ENCODE measurements at regions not wholly inside any gene's neighbourhood (a gene's known extent, or its start where the extent isn't known, plus 50 kb on each side); places are given as distances from the start of the nearest gene placed in this dataset.

DNA sequence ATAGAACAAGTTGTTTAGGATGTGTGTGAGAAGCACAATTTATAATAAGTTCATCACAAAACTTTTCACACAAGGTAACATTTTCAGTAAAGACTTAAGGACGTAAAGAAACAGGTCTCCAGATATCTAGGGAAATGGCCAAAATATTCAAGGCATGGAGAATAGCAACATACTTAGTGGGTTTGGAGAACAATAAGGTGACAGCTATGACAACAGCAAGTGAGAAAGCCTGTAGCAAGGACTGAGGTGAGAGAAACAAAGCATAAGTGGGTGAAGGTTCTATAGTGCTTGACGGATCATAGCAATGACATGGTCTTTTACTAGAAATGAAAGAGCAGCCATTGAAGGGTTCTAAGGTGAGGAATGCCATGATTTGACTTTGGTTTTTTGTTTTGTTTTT is 1337.3 kb downstream of the PCDH18 start:
- no peak for DNase-seq

DNA sequence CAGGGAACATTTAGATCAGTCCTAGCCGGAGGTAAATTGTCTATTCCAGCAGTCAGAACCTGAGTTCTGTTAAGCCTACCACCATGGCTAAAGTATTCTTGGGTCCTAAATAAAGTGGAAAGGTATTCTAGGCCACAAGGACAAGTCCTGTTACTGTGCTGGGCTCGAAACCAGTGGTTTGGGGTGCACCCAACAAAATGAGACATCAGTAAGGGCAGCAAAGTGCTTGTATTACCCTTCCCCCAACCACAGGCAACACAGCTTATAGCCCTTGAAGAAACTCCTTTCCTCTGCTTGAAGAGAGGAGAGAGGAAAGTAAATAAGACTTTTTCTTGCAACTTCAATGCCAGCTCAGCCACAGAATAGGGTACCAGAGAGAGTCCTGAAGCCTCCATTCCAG is 1345.6 kb downstream of the PCDH18 start:
- DNase-seq, result no peak

DNA sequence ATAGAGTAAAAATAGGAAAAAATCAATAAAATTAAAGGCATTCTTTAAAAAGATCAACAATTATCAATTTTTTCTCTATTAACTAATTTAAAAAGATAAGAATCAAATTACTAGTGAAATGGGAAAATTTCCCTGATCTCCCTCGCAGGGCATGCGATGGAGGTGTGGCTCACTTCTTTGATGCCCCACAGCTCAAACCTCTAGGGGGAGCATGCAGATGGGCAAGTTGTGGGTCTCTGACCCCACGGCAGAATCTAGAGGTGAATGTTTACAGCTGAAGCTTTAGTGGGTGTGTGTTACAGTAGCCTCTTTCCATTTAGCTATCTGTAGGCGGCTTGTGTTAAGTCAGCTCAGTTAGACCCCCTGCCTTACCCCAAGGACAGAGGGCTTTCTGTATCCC is 1348.8 kb downstream of the PCDH18 start:
- no peak for DNase-seq

DNA sequence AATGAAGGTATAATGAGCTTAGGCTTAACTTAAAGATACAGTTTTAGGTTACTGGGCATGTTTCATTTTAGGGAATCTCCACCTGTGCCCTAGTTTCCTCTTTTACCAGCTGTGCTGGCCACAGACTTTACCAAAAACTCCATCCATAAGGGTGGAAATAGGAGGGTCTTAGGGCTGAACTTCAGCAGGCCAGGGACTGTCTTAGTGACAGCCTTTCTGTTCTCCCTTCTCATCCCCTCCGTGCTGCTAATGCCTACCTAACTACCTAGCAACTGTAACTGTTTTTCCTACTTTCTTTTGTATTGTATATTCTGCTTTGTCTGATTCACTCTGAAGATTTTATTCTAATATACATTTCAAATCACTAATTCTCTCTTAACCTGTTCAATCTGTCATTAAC is 1375.3 kb downstream of the PCDH18 start:
- no peak for DNase-seq

DNA sequence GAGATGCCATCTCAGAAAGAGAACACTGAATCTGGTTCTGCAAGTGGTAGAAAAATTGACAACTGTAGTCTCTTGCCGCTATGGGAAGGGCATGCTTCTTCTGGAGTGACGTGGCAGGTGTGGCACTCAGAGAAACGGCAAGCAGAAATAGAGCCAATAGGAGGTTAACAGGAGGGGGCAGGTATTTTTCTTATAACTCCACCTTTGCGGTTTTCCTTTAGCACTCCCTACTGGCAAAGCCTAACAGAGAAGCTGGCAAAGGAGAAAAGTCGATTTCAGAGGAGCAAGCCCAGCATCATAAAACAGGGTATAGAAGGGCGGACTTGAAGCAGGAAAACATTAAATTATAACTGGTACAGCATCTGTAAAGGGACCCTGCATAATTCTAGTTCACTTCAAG is 1382.2 kb downstream of the PCDH18 start:
- no peak for DNase-seq

DNA sequence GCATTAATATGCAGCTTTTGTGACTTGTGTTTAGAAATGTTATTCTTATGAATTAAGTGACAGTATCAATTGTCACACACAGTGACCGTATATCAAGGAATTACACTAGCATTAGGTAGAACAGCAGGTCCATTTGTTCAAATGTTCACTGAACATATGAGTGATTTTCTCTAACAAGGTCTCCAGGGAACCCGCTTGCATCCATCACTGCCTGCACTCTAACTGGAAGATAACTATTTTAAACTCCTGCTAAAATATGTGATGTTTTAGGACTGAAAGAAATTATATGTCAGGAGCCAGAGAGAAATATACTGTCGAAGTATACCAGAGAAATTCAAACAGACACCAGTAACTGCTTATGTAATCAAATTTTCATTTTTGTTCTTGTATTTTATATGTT is 1395.7 kb downstream of the PCDH18 start:
- DNase-seq, result no peak

DNA sequence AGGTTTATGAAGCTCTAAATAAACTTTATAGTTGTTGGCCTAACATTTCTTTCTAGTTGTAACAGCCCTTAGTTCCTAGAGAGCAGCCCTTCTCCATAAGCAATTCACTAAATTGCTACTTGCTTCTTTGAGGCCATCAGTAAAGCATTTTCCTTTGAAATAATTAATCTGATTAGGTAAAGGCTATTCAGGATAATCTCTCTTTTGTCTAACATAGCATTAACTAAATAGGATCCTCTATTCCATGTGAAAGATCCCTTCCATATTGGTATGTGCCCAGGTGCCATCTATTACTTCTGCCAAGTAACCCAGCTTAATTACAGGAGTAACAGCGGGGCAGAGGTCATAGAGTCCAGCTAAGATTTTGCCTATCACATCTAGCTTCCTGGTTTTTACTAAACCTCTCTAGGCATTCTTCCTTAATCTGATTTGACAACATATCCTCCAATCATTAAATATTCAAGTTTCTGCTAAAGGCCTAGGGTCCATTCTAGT is 1408.0 kb downstream of the PCDH18 start:
- no peak for DNase-seq

DNA sequence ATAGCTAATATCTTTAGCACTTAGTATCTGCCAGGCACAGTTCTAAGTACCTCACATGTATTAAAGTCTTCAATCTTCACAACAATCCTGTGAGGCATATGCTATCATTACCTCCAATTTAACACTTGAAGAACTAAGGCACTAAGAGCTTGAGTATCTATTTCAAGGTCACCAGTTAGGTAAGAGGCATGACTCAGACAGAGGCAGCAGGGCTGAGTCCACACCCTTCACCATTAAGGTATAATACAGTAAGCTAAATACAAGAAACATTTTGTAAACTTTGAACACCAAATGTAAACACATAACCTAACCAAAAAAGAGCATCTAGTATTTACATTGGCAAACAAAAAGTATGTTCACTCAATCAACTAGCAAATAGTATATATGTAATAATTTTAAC is 1410.9 kb downstream of the PCDH18 start:
- no peak for DNase-seq

DNA sequence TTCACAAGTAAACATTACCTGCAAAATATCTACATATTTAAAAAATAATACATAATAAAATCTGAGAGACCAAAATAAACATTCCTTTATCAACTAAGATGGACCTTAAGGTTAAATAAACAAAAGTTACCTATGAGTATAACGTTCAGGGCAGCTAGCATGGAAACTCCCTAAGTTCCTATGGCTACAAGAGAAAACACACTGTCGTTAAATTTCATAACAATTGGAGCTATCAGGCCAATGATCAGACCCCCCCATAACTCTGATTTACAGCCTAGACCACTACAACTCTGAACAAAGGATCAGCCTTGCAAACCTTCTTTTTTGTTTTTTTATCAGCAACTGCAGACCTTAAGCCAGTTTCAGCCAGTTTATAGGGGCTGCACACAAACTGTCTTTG is 1418.4 kb downstream of the PCDH18 start:
- DNase-seq, result no peak

DNA sequence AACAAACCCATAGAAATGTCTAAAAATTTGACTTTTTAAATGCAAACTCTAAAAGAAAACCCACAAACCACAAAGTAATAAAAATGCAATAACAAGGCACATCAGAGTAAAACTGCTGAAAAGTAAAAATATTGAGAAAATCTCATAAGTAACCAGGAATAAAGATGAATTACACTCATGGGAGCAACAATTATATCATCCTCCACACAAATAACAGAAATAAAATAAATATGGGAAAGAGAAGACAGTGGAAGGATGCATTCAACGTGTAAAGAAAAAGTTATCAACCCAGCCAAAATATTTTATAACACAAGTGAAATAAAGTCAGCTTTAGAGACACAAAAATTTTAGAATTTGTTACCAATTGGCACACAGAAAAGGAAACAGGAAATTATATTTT is 1420.2 kb downstream of the PCDH18 start:
- DNase-seq, result no peak

DNA sequence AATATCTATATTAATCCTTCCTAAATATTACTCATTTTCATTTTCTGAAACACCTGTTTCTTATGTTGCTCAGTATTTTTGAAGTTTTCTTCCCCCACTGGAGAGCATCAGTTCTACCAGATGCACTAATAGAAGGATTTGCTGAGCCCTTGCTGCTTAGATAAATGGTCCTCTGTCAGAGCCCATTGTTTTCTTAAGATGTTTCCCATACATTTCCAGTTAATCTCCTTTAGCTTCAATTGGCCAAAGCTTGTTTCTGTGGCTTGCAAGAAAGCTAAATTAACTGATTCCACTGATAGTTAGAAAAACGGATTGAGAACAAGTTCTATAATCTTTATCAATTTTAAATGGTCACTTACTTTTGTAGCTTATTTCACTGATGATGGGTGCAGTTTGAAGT is 1425.5 kb downstream of the PCDH18 start:
- DNase-seq, result no peak

DNA sequence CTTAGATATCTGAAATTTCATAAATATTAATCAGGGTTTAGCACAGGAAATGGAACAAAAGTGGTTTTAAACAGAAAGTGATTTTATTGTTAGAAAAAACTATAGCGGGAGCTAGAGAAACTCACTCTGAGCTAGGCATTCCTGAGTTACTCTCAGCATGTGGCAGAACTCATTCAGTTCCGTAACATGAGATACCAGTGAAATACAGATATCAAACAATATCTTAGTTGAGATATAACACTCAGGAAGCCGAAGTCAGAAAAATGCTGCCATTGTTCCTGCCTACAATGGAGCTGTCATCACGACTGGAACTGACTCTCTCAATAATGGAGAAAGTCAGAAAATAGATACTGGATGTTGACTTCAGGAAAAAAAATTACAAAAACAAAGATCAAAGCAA is 1428.7 kb downstream of the PCDH18 start:
- no peak for DNase-seq

DNA sequence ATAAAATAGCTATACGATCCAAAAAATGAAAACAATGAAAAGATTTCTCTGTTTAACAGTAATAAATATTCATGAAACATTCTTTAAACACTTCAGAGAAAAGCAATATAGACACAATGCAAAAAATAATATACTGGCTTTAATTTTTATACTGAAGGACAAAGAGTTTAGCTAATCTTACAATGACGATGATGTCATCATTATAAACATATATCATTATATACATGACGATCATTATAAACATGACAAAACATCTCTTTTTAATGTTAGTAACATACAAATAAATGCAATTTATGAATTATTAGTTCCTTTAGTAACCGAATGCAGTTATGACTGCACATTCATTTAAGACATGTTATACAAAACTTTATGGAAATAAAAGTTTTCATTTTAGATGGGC is 1434.6 kb downstream of the PCDH18 start:
- DNase-seq, result no peak

DNA sequence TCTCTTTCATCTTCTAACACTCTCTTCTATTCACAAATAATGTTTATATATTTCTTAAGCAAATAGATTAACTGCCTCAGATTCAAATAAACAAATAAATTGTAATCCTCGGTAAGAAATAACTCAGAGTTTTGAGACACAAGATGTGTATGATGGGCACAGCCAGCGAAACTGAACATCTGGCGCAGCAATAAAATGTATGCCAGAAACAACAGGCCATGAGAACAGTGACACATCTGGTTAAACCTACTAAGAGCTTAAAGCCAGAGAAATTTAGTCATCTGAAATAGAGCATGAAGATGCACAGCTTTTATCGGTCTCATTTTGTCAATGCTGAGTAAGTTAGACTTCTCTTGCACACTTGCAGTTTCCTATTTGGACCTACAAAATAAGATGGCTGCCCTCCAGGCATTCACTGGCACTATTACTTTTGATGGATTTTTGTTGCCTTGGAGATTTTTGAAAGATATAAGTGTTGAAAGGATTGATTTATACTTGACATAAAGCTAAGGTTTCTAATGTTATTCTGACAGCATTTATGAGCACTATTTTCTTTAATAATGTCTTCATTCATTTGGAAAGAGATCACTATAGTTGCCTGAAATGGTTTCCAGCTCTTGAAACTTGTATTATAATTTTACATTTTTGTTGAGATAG is 1444.0 kb downstream of the PCDH18 start:
- no peak for DNase-seq

DNA sequence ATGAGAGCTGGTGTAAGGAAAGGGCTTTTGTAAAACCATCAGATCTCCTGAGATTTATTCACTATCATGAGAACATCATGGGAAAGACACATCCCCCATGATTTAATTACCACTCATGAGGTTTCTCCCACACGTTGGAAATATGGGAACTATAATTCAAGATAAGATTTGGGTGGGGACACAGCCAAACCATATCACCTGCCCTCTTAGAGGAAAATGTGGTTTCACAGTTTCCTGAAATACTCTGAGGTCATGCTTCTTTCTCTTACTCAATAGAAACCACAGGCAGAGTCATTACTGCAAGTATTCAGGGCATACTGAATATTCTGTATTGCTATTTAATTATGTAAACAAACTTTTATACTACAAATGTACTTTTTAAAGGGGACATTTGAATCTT is 1453.3 kb downstream of the PCDH18 start:
- DNase-seq, result peak; percentile 0

DNA sequence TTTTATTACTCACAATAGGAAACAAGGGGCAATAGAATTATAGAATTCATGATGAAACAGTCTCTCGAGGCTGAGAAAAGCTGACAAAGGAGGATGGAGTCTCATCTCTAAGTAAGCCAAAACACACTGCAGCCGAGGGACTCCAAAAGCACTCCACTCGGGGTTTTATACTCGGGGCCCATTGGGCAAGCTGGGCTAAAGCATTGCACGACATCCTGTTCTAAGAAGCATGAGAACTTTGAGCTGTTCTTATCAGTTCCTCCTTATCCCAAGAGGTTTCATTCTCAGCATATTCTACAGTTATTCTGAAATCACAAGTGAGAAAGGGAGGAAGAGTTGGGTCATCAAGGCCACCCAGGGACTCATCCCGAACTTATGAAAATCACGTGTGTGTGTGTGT is 1475.5 kb downstream of the PCDH18 start:
- no peak for DNase-seq

DNA sequence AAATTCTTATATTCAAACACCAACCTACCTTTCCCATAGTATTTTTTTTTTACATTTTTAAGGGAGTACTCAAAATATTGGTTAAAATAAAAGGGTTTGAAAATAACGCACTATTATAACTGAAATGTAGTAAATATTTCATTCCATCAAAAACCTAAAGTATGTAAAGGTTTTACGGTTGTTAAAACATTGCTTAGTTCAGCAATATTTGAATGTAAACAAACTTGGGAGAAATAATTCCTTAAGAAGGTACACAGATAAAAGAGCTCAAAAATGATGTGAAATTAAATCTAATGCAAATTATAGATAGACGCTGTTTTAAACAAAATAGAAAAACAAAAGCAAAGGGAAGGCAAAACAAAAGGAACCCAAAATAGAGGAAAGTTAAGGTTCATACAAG is 1476.9 kb downstream of the PCDH18 start:
- DNase-seq, result no peak

DNA sequence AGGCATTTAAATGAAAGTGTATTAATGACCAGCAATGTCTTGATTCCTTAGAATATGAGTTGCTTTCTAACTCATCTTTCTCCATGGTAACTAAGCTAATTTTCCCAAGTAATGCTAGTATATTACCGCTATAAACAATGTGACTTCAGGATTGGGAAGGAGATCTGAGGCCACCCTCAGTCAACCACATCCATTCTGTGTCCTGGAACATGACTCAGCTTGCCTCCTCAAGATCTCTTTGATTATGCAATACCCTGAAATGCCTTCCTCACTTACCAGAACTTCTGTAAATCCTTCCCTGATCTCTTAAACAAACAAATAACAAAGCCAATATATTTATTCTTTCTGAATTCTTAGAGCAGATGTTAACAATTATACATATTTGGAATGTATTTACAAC is 1495.5 kb downstream of the PCDH18 start:
- no peak for DNase-seq

DNA sequence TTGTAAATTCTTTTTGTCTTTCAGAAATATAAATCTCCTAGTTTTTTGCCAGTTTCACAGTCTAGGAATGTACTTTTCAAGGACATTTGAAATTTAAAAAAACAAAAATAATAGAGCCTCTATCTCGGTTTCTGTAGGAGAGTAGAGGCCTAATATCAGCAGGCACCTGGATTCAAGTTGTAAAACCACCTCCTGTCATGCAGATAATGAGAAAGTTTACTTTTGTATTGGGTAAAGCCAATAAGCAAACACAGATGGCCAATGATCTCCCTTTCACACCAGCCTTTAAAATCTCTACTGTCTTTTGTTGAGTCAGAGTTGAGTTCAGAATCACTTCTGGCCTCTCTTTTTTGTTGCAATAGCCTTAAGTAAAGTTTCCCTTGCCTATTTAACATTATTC is 1499.9 kb downstream of the PCDH18 start:
- DNase-seq, result no peak

DNA sequence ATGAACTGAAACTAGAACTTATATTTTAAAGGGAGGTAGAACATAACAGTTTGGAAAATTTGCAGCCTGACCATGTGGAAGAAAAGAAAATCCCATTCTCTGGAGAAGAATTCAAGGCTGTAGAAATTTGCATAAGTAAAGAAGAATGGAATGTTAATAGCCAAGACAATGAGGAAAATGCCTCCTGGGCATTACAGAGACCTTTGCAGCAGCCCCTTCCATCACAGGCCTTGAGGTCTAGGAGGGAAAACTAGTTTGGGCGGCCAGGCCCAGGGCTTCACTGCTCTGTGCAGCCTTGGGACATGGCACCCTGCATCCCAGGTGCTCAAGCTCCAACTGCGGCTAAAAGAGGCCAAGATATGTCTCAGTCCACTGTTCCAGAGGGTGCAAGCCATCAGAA is 1506.8 kb downstream of the PCDH18 start:
- no peak for DNase-seq

DNA sequence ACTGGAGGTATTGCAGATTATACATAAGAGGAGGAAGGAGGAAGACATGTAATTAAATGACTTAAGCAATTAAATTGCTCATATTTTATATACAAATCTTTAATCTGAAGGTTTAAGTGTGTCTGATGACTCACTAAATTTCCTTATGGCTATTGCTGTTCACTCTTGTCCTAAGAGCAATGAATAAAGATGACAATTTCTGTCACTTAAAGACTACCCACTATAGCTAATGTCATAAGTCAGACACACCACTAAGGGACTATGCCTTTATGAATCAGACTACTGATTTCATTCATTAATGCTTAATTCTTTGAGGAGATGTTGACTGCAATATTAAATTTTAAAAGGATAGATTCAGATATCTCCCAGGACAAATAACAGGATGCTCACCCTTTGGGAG is 1514.7 kb downstream of the PCDH18 start:
- DNase-seq, result no peak

DNA sequence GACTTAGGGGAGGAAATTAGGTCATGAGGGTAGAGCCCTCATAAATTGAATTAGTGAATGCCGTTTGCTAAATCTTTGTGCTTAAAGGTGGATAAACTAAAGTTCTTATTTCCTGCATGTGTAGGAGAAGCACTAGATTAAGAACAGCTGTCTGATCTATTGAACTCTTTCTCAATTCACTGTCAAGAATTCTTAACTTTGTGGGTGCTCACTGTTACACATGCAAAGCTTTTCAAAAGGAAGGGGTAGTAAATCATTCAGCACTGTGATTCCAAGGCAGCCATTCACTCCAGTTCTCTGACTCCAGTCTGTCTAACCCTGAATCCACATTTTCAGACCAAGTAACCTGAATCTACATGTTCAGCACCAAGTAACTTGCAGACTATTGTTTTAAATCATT is 1520.1 kb downstream of the PCDH18 start:
- no peak for DNase-seq

DNA sequence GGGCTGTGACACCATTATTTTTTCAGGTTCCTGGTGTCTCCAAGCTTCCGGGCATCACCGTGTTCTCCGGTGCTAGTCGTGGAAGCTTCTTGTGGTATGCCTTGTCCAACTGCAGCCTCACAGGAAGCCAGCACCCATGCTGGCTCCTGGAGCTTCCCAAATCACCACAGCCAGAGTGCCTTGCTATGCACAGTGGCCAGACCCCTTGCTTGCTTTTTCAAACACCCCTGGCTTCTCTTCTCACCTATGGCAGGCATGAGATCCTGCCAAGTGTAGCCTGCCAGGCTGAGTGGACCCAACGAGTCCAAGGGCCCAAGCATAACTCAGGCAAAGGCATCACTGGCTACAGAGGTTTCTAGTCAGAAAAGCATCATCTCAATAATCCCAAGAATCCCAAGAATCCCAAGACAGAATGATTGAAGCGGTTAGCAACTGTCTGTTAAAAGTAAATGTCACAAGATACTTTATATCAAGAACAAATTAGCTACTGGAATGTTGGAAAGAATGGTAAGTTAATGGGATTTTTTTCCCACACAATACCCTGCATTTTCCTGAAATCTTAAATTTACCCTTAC is 1522.9 kb downstream of the PCDH18 start:
- DNase-seq, result no peak

DNA sequence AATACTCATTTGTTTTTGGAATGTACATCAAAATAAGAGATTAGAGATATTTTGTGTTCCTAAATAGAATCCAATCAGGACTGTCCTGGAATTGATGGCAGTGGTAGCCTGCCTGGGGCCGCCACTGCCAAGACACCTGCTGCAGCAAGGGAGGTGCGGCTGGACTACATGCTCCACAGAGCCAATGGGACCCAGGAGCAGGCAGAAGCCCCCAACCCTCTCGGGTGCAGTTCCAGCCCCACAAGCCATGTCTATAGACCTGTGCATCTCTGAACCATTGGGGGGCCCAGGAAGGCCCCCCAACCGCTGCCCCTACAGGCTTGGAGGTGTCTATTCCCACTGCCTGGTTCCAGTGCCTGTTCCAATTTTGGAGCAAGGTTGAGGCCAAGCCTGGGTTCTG is 1524.3 kb downstream of the PCDH18 start:
- no peak for DNase-seq

DNA sequence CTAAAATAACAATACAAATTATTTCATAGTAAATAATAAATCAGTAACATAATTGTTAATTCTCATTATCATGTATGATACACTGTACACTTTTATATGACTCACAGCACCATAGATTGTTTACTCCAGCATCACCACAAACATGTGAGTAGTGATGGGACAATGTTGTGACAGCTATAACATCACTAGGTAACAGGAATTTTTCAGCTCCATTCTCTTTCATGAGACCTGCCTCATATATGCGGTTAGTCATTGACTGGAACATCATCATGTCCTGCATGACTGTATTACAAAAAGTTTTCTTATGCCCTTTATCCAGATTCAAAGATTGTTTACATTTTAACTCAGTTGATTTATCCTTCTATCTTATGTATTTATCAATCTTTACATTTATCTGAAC is 1530.0 kb downstream of the PCDH18 start:
- no peak for DNase-seq

Measured in GDM1 (cell line).